ENCODE measurements at regions not wholly inside any gene's neighbourhood (a gene's known extent, or its start where the extent isn't known, plus 50 kb on each side); places are given as distances from the start of the nearest gene placed in this dataset.

- FAIRE-seq: no peak
- no peaks in the 10 kb centered on the region for H3K9me3 ChIP-seq (ENCODE audit: low read length)
- H3K9ac ChIP-seq (ENCODE audit: insufficient read depth, low read depth, low read length): no peak overlapping the region
- DNase-seq (ENCODE audit: low spot score): no peak
- ATAC-seq: no peak
- no peak overlapping the region for H3K4me2 ChIP-seq (ENCODE audit: low read depth, low read length)
- H3K27ac ChIP-seq (ENCODE audit: extremely low read length, insufficient read depth, low read length): no peak overlapping the region
- H3K4me3 ChIP-seq (replicated peaks in 1 of 3; ENCODE audit: insufficient read depth in 1 of 3, low read depth in 2 of 3, low read length in 3 of 3): no peak overlapping the region
- no peaks in the 10 kb centered on the region for H3K27me3 ChIP-seq (ENCODE audit: control insufficient read depth in 1 of 2, insufficient read depth in 2 of 2, low read length in 2 of 2)
- H4K20me1 ChIP-seq (ENCODE audit: insufficient read depth, low read length): no peaks in the 10 kb centered on the region
- no peaks in the 10 kb centered on the region for H3K36me3 ChIP-seq (replicated peaks in 1 of 2; ENCODE audit: control insufficient read depth in 1 of 2, insufficient read depth in 2 of 2, low read length in 2 of 2)
- H3K4me1 ChIP-seq (ENCODE audit: insufficient read depth, low read length): no peaks in the 10 kb centered on the region
- no peaks in the 10 kb centered on the region for H3K79me2 ChIP-seq (ENCODE audit: insufficient read depth, low read length)
- intact Hi-C loops (cut with micrococcal nuclease; ENCODE audit: unreplicated experiment): no loop called here
- no peak overlapping the region for H2AFZ ChIP-seq (ENCODE audit: low read length)
- in situ Hi-C loops (cut with HindIII; ENCODE audit: extremely low pct_ligation_motif_present, low pct_unique_long_range_greater_than_20kb): no loop called here
- ChIA-PET CTCF (ENCODE audit: low intra/inter-chr PET ratio, low total read pairs) (no interaction called here), POLR2A (no interaction called here)
- TF ChIP-seq NBN (conservative IDR thresholded peaks at IDR 0.05): no peak
- no peak for TF ChIP-seq MYC (CRISPR knock-in tag; IDR thresholded peaks at IDR 0.05; ENCODE audit: borderline replicate concordance)
- TF ChIP-seq ZNF441 (CRISPR knock-in tag; IDR thresholded peaks at IDR 0.05; ENCODE audit: borderline replicate concordance): no peak
- no peak for TF ChIP-seq ZNF549 (CRISPR knock-in tag; IDR thresholded peaks at IDR 0.05)
- no peak for TF ChIP-seq AHR (CRISPR knock-in tag; IDR thresholded peaks at IDR 0.05)
- no peak for TF ChIP-seq HOMEZ (CRISPR knock-in tag; IDR thresholded peaks at IDR 0.05; ENCODE audit: low read depth)
- no peak for TF ChIP-seq PAWR (CRISPR knock-in tag; IDR thresholded peaks at IDR 0.05; ENCODE audit: borderline replicate concordance)
- no peak for TF ChIP-seq HIVEP1 (CRISPR knock-in tag; IDR thresholded peaks at IDR 0.05)
- TF ChIP-seq ZNF20 (CRISPR knock-in tag; IDR thresholded peaks at IDR 0.05): no peak
- TF ChIP-seq ZNF891 (CRISPR knock-in tag; IDR thresholded peaks at IDR 0.05): no peak
- no peak for TF ChIP-seq ZNF761 (CRISPR knock-in tag; conservative IDR thresholded peaks at IDR 0.05)
- TF ChIP-seq HNF1B (CRISPR knock-in tag; IDR thresholded peaks at IDR 0.05): no peak
- WGBS (ENCODE audit: low lambda C conversion rate): 10% methylated on average over 9 of the region's 9 CpGs
- no TSS peak for BruUV-seq (replicated peaks)
These were observed 140.9 kb upstream of the NRBF2 start for GRCh38 chr10:62992145-62992721.
